H9 (cell line): ENCODE measurements at regions not wholly inside any gene's neighbourhood (a gene's known extent, or its start where the extent isn't known, plus 50 kb on each side); places are given as distances from the start of the nearest gene placed in this dataset.

Experiments
- DNase-seq: peaks from one replicate; pipeline ENCODE4 v3.0.0-alpha.2; 2017
- H2AFZ ChIP-seq: one replicate; pipeline ENCODE4 v1.6.1; 2013; ENCODE audit warnings: mild to moderate bottlenecking, low read length, control low read depth, moderate library complexity
- H2AK5ac ChIP-seq: 2 replicates; pipeline ENCODE4 v1.6.1; 2013; ENCODE audit warnings: low read length, control low read depth, mixed read lengths; ENCODE audit not compliant: insufficient read length
- H2BK120ac ChIP-seq: one replicate; pipeline ENCODE4 v1.6.1; 2013; ENCODE audit warnings: low read depth, mild to moderate bottlenecking, low read length, control low read depth, inconsistent platforms; ENCODE audit not compliant: poor library complexity, severe bottlenecking
- H2BK12ac ChIP-seq: 2 replicates; pipeline ENCODE4 v1.6.1; 2013; ENCODE audit warnings: low read length, control low read depth, mixed read lengths, low read depth; ENCODE audit not compliant: insufficient read length
- H2BK15ac ChIP-seq: 2 replicates; pipeline ENCODE4 v1.6.1; 2013; ENCODE audit warnings: low read depth, low read length, control low read depth
- H2BK20ac ChIP-seq: one replicate; pipeline ENCODE4 v1.6.1; 2013; ENCODE audit warnings: low read depth, mild to moderate bottlenecking, low read length, control low read depth, inconsistent platforms; ENCODE audit not compliant: poor library complexity, severe bottlenecking
- H2BK5ac ChIP-seq: 2 replicates; pipeline ENCODE4 v1.6.1; 2013; ENCODE audit warnings: low read length, control low read depth, mixed read lengths; ENCODE audit not compliant: insufficient read length
- H3K14ac ChIP-seq: 2 replicates; pipeline ENCODE4 v1.6.1; 2013; ENCODE audit warnings: low read length, control low read depth; ENCODE audit not compliant: insufficient read depth
- H3K18ac ChIP-seq: 2 replicates; pipeline ENCODE4 v1.6.1; 2013; ENCODE audit warnings: low read depth, mild to moderate bottlenecking, mixed read lengths, low read length, control low read depth; ENCODE audit not compliant: insufficient read length
- H3K23ac ChIP-seq: 2 replicates; pipeline ENCODE4 v1.6.1; 2013; ENCODE audit warnings: low read length, control low read depth, mixed read lengths, low read depth; ENCODE audit not compliant: insufficient read length
- H3K23me2 ChIP-seq: 2 replicates; pipeline ENCODE4 v1.6.1; 2013; ENCODE audit warnings: low read depth, mild to moderate bottlenecking, mixed read lengths, low read length, control low read depth; ENCODE audit not compliant: insufficient read length, poor library complexity, severe bottlenecking
- H3K27ac ChIP-seq: 2 replicates; pipeline ENCODE4 v1.5.1; 2013; ENCODE audit warnings: low read length, control low read depth, mixed read lengths, low read depth; ENCODE audit not compliant: insufficient read length
- H3K27me3 ChIP-seq: 2 replicates; pipeline ENCODE4 v1.6.1; 2013; ENCODE audit warnings: low read length, control low read depth, inconsistent platforms; ENCODE audit not compliant: insufficient read depth
- H3K4ac ChIP-seq: 2 replicates; pipeline ENCODE4 v1.6.1; 2013; ENCODE audit warnings: low read depth, mild to moderate bottlenecking, control low read depth, inconsistent platforms, low read length, moderate library complexity
- H3K4me1 ChIP-seq: 2 replicates; pipeline ENCODE4 v1.6.1; 2013; ENCODE audit warnings: low read length, control low read depth, inconsistent platforms; ENCODE audit not compliant: insufficient read depth
- H3K4me2 ChIP-seq: 2 replicates; pipeline ENCODE4 v1.6.1; 2013; ENCODE audit warnings: low read length, control low read depth, mixed read lengths; ENCODE audit not compliant: insufficient read length, insufficient read depth
- H3K56ac ChIP-seq: 2 replicates; pipeline ENCODE4 v1.6.1; 2013; ENCODE audit warnings: low read depth, mild to moderate bottlenecking, mixed read lengths, low read length, control low read depth; ENCODE audit not compliant: insufficient read length
- H3K79me1 ChIP-seq: 2 replicates; pipeline ENCODE4 v1.6.1; 2013; ENCODE audit warnings: low read depth, mild to moderate bottlenecking, moderate library complexity, low read length, control low read depth, inconsistent platforms; ENCODE audit not compliant: insufficient read depth, poor library complexity, severe bottlenecking
- H3K79me2 ChIP-seq: 2 replicates; pipeline ENCODE4 v1.6.1; 2013; ENCODE audit warnings: low read length, control low read depth, inconsistent platforms; ENCODE audit not compliant: insufficient read depth
- H3K9ac ChIP-seq: 2 replicates; pipeline ENCODE4 v1.6.1; 2013; ENCODE audit warnings: low read length, control low read depth, mixed read lengths; ENCODE audit not compliant: insufficient read length; ENCODE audit errors: extremely low read depth
- H3K9me3 ChIP-seq: one replicate; pipeline ENCODE4 v1.6.1; 2013; ENCODE audit warnings: low read depth, low read length, inconsistent platforms; ENCODE audit not compliant: control insufficient read depth
- H3T11ph ChIP-seq: one replicate; pipeline ENCODE4 v1.6.1; 2013; ENCODE audit warnings: mild to moderate bottlenecking, low read length, control low read depth, inconsistent platforms
- H4K20me1 ChIP-seq: one replicate; pipeline ENCODE4 v1.6.1; 2013; ENCODE audit not compliant: control insufficient read depth, insufficient read length, insufficient read depth
- H4K5ac ChIP-seq: 2 replicates; pipeline ENCODE4 v1.6.1; 2013; ENCODE audit warnings: low read depth, mild to moderate bottlenecking, mixed read lengths, low read length, control low read depth; ENCODE audit not compliant: insufficient read length
- H4K8ac ChIP-seq: replicated peaks from 2 replicates; pipeline ENCODE4 v1.6.1; 2013; ENCODE audit warnings: low read length, control low read depth, mixed read lengths, low read depth; ENCODE audit not compliant: insufficient read length
- H4K91ac ChIP-seq: 2 replicates; pipeline ENCODE4 v1.6.1; 2013; ENCODE audit warnings: low read depth, mild to moderate bottlenecking, moderate library complexity, mixed read lengths, low read length, control low read depth; ENCODE audit not compliant: insufficient read length
- H3K27ac Mint-ChIP-seq, 3 experiments: 2 replicates in 2 of 3; 3 replicates in 1 of 3; pipeline ENCODE4 v1.8.0; 2020 to 2021; ENCODE audit warnings: mixed read lengths in 3 of 3, mild to moderate bottlenecking in 1 of 3, moderate library complexity in 1 of 3
- H3K27me3 Mint-ChIP-seq: 2 replicates; pipeline ENCODE4 v1.8.0; 2021; ENCODE audit warnings: low read depth, mild to moderate bottlenecking, moderate library complexity, mixed read lengths
- H3K36me3 Mint-ChIP-seq, 3 experiments: 2 replicates in 2 of 3; 3 replicates in 1 of 3; pipeline ENCODE4 v1.8.0; 2020 to 2021; ENCODE audit warnings: low read depth in 3 of 3, mixed read lengths in 3 of 3; ENCODE audit not compliant: insufficient read depth in 1 of 3
- H3K4me1 Mint-ChIP-seq, 2 experiments: 2 replicates each; pipeline ENCODE4 v1.8.0; 2020; ENCODE audit warnings: mixed read lengths in 2 of 2
- H3K4me3 Mint-ChIP-seq, 2 experiments: 2 replicates in 1 of 2; 3 replicates in 1 of 2; pipeline ENCODE4 v1.8.0; 2020 to 2021; ENCODE audit warnings: mild to moderate bottlenecking in 2 of 2, mixed read lengths in 2 of 2, moderate library complexity in 1 of 2
- H3K9me3 Mint-ChIP-seq, 2 experiments: 2 replicates in 1 of 2; 3 replicates in 1 of 2; pipeline ENCODE4 v1.8.0; 2020; ENCODE audit warnings: mild to moderate bottlenecking in 2 of 2, mixed read lengths in 2 of 2, moderate library complexity in 1 of 2
- CTCF ChIP-seq: fragments of 200-600 bp; sonication (generic); conservative IDR thresholded peaks from 3 replicates; pipeline ENCODE4 v1.8.0; 2021; ENCODE audit warnings: antibody characterized with exemption, mild to moderate bottlenecking
- WGBS: extraction: QIAGEN DNeasy Blood & Tissue Kit; methylation state at CpG from one replicate; pipeline ENCODE4 v1.1.7; 2013; ENCODE audit warnings: missing lambda C conversion rate, low lambda C conversion rate, mixed read lengths; ENCODE audit not compliant: insufficient read length; ENCODE audit errors: extremely low coverage; 5-methylcytosine and 5-hydroxymethylcytosine counted together

- H2BK120ac ChIP-seq, result no peak overlapping the region
- Mint-ChIP-seq H3K36me3 (peaks cover 0 to 4% (median 2%) of the 10 kb centered on the region in 3 experiments; a peak in 3 of 7 replicates), H3K4me3 (no peak overlapping the region), H3K4me1 (peaks cover 27 to 31% of the 10 kb centered on the region in 2 experiments), H3K27ac (no peak overlapping the region; a peak in 1 of 7 replicates), H3K27me3 (peaks cover 19% of the 10 kb centered on the region), H3K9me3 (peaks cover 4% of the 10 kb centered on the region in 2 experiments; a peak in 4 of 5 replicates)
- H2AK5ac ChIP-seq, result no peak overlapping the region
- no peaks in the 10 kb centered on the region for H4K20me1 ChIP-seq
- H4K8ac ChIP-seq, result no peak overlapping the region
- no peak overlapping the region for H2AFZ ChIP-seq
- H2BK15ac ChIP-seq, result no peak overlapping the region
- H3K9me3 ChIP-seq, result no peaks in the 10 kb centered on the region
- no peaks in the 10 kb centered on the region for H3K79me2 ChIP-seq
- H3K9ac ChIP-seq, result no peak overlapping the region
- peaks cover 3% of the 10 kb centered on the region; the same call in 1 of the 2 replicates for H3K4me1 ChIP-seq
- H3K79me1 ChIP-seq, result no peaks in the 10 kb centered on the region
- H3T11ph ChIP-seq, result no peak overlapping the region
- H2BK12ac ChIP-seq, result no peak overlapping the region
- H3K56ac ChIP-seq, result no peak overlapping the region
- H3K14ac ChIP-seq, result no peak overlapping the region
- H3K18ac ChIP-seq, result no peak overlapping the region
- H4K91ac ChIP-seq, result no peak overlapping the region
- DNase-seq, result no peak
- H2BK20ac ChIP-seq, result no peak overlapping the region
- no peak for TF ChIP-seq CTCF
- no peak overlapping the region for H2BK5ac ChIP-seq
- H3K27ac ChIP-seq, result no peak overlapping the region
- H3K27me3 ChIP-seq, result no peaks in the 10 kb centered on the region
- H3K4me2 ChIP-seq, result no peak overlapping the region
- H3K23me2 ChIP-seq, result no peaks in the 10 kb centered on the region
- H3K4ac ChIP-seq, result no peak overlapping the region
- WGBS, result no CpG with 5 or more reads among the region's 6 CpGs
- H4K5ac ChIP-seq, result no peak overlapping the region
- no peak overlapping the region for H3K23ac ChIP-seq
Observed at GRCh38 chr18:78136986-78137385, 842.6 kb upstream of the SALL3 start.
